ENCODE measurements at regions not wholly inside any gene's neighbourhood (a gene's known extent, or its start where the extent isn't known, plus 50 kb on each side); places are given as distances from the start of the nearest gene placed in this dataset.

GRCh38 chr3:124306665-124307064 lies 314.7 kb upstream of the ROPN1 start:
- no peak overlapping the region for H3K4me3 ChIP-seq (ENCODE audit: control insufficient read depth, low read depth, low read length)
- no peak for DNase-seq (ENCODE audit: low read depth)
- TF ChIP-seq CTCF (IDR thresholded peaks at IDR 0.05; ENCODE audit: control insufficient read depth, insufficient read depth, low read depth, low read length, missing control alignments): no peak

GRCh38 chr3:124313621-124314020 lies 321.7 kb upstream of the ROPN1 start:
- TF ChIP-seq CTCF (IDR thresholded peaks at IDR 0.05; ENCODE audit: control insufficient read depth, insufficient read depth, low read depth, low read length, missing control alignments): no peak
- H3K4me3 ChIP-seq (ENCODE audit: control insufficient read depth, low read depth, low read length): no peak overlapping the region
- DNase-seq (ENCODE audit: low read depth): no peak

- no peak for TF ChIP-seq CTCF (IDR thresholded peaks at IDR 0.05; ENCODE audit: control insufficient read depth, insufficient read depth, low read depth, low read length, missing control alignments)
- H3K4me3 ChIP-seq (ENCODE audit: control insufficient read depth, low read depth, low read length): no peak overlapping the region
- DNase-seq (ENCODE audit: low read depth): peak; percentile 4
Observed at GRCh38 chr3:124315215-124316033, 323.5 kb upstream of the ROPN1 start.

GRCh38 chr3:124316034-124316287 lies 324.0 kb upstream of the ROPN1 start:
- DNase-seq (ENCODE audit: low read depth): no peak
- H3K4me3 ChIP-seq (ENCODE audit: control insufficient read depth, low read depth, low read length): no peak overlapping the region
- TF ChIP-seq CTCF (IDR thresholded peaks at IDR 0.05; ENCODE audit: control insufficient read depth, insufficient read depth, low read depth, low read length, missing control alignments): no peak

GRCh38 chr3:124318014-124318413 lies 326.1 kb upstream of the ROPN1 start:
- no peak overlapping the region for H3K4me3 ChIP-seq (ENCODE audit: control insufficient read depth, low read depth, low read length)
- DNase-seq (ENCODE audit: low read depth): no peak
- TF ChIP-seq CTCF (IDR thresholded peaks at IDR 0.05; ENCODE audit: control insufficient read depth, insufficient read depth, low read depth, low read length, missing control alignments): no peak

- no peak for DNase-seq (ENCODE audit: low read depth)
- no peak for TF ChIP-seq CTCF (IDR thresholded peaks at IDR 0.05; ENCODE audit: control insufficient read depth, insufficient read depth, low read depth, low read length, missing control alignments)
- no peak overlapping the region for H3K4me3 ChIP-seq (ENCODE audit: control insufficient read depth, low read depth, low read length)
Observed at GRCh38 chr3:124318656-124319055, 326.7 kb upstream of the ROPN1 start.
